ENCODE measurements at regions not wholly inside any gene's neighbourhood (a gene's known extent, or its start where the extent isn't known, plus 50 kb on each side); places are given as distances from the start of the nearest gene placed in this dataset.

- DNase-seq (ENCODE audit: low spot score) = no peak
Measured at GRCh38 chr5:175579742-175580432, 78.0 kb upstream of the HRH2 start.

GRCh38 chr5:175582697-175583096, 75.2 kb upstream of the HRH2 start:
- DNase-seq (ENCODE audit: low spot score) = no peak

- DNase-seq (ENCODE audit: low spot score) = no peak
Measured at GRCh38 chr5:175585567-175585966, 72.3 kb upstream of the HRH2 start.

- no peak for DNase-seq (ENCODE audit: low spot score)
Measured at GRCh38 chr5:175588709-175589429, 69.0 kb upstream of the HRH2 start.

GRCh38 chr5:175589714-175590113, 68.2 kb upstream of the HRH2 start:
- peak; percentile 5 for DNase-seq (ENCODE audit: low spot score)

- DNase-seq (ENCODE audit: low spot score) = peak; percentile 96
Measured at GRCh38 chr5:175590471-175590881, 67.4 kb upstream of the HRH2 start.

- no peak for DNase-seq (ENCODE audit: low spot score)
Measured at GRCh38 chr5:175591293-175591692, 66.6 kb upstream of the HRH2 start.

- no peak for DNase-seq (ENCODE audit: low spot score)
Measured at GRCh38 chr5:175593794-175594193, 64.1 kb upstream of the HRH2 start.

- DNase-seq (ENCODE audit: low spot score) = no peak
Measured at GRCh38 chr5:175595905-175596304, 62.0 kb upstream of the HRH2 start.

- DNase-seq (ENCODE audit: low spot score) = no peak
Measured at GRCh38 chr5:175596761-175597189, 61.1 kb upstream of the HRH2 start.

GRCh38 chr5:175597718-175598117, 60.2 kb upstream of the HRH2 start:
- DNase-seq (ENCODE audit: low spot score) = no peak

- DNase-seq (ENCODE audit: low spot score) = no peak
Measured at GRCh38 chr5:175598774-175599173, 59.1 kb upstream of the HRH2 start.

- no peak for DNase-seq (ENCODE audit: low spot score)
Measured at GRCh38 chr5:175599210-175599609, 58.7 kb upstream of the HRH2 start.

GRCh38 chr5:175603987-175604739, 53.7 kb upstream of the HRH2 start:
- no peak for DNase-seq (ENCODE audit: low spot score)

- DNase-seq (ENCODE audit: low spot score) = no peak
Measured at GRCh38 chr5:175606409-175606808, 51.5 kb upstream of the HRH2 start.
